ENCODE measurements at regions not wholly inside any gene's neighbourhood (a gene's known extent, or its start where the extent isn't known, plus 50 kb on each side); places are given as distances from the start of the nearest gene placed in this dataset.
"Not testable (repeated sequence)": the region's sequence is repeated elsewhere in the genome, so short reads cannot be mapped to it uniquely, and the experiment has no call there.

DNA sequence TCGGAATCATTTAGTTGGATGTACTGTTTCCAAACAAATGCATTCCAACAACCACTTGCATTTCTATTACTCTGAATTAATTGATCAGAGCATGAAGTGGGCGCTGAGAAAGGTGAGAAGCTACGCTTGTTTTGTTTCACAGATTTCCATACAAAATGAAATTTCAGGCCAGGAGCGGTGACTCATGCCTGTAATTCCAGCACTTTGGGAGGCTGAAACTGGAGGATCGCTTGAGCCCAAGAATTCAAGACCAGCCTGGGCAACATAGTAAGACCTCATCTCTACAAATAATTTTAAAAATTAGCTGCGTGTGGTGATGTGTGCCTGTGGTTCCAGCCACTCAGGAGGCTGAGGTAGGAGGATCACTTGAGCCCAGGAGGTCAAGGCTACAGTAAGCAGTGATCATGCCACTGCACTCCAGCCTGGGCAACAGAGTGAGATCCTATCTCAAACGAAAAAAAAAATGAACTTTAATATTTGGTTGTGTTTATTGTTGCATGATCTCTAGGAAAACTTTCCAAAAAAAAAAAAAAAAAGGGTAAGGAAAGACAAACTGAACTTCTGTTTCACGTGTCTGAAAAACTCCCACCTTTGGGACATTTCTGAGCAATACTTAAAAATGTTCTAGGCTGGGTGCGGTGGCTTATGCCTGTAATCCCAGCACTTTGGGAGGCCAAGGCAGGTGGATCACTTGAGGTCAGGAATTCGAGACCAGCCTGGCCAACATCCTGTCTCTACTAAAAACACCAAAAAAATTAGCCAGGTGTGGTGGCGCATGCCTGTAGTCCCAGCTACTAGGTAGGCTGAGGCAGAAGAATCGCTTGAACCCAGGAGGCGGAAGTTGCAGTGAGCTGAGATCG, 103.1 kb downstream of the TFAP2A start:
- BruUV-seq (replicated peaks); H3K4me1 ChIP-seq (ENCODE audit: control insufficient read depth, insufficient read depth, low read length); H2AK9ac ChIP-seq (replicated peaks; ENCODE audit: low read depth, low read length, poor library complexity); ATAC-seq (ENCODE audit: low read depth); H2AFZ ChIP-seq (replicated peaks; ENCODE audit: low read length, poor library complexity); H3K56ac ChIP-seq (ENCODE audit: extremely low read depth, insufficient read depth, low read length); H3K4ac ChIP-seq (ENCODE audit: low read depth, low read length); H3K79me1 ChIP-seq (ENCODE audit: low read depth in 1 of 2, low read length in 2 of 2); H4K5ac ChIP-seq (ENCODE audit: low read depth, low read length); H3K23ac ChIP-seq (ENCODE audit: low read depth, low read length); CTCF ChIA-PET; H3K9ac ChIP-seq (ENCODE audit: low read depth, low read length); H2BK5ac ChIP-seq (ENCODE audit: low read depth, low read length, poor library complexity, severe bottlenecking); H2BK15ac ChIP-seq (ENCODE audit: low read depth, low read length); H3K27ac ChIP-seq (ENCODE audit: insufficient read depth, low read length); H3K14ac ChIP-seq (replicated peaks; ENCODE audit: low read depth, low read length); H3K4me2 ChIP-seq (ENCODE audit: low read depth, low read length); in situ Hi-C loops (cut with MboI; ENCODE audit: low sequenced_read_pairs); dilution Hi-C loops (cut with HindIII; ENCODE audit: low sequenced_read_pairs, unreplicated experiment); H2BK20ac ChIP-seq (ENCODE audit: low read depth, low read length); H3K36me3 ChIP-seq (ENCODE audit: control insufficient read depth, insufficient read depth, low read length); H2BK120ac ChIP-seq (ENCODE audit: low read depth, low read length); POLR2A ChIA-PET (ENCODE audit: unreplicated experiment); H3K9me3 ChIP-seq (ENCODE audit: control insufficient read depth, insufficient read depth, low read length); H4K91ac ChIP-seq (ENCODE audit: insufficient read depth, low read depth, low read length); DNase-seq; H2AK5ac ChIP-seq (ENCODE audit: low read depth, low read length); H3K9me1 ChIP-seq (ENCODE audit: insufficient read depth, low read length); H3K18ac ChIP-seq (ENCODE audit: low read depth, low read length); H3K27me3 ChIP-seq (ENCODE audit: control insufficient read depth, insufficient read depth, low read length); H4K20me1 ChIP-seq (ENCODE audit: insufficient read depth, low read length); intact Hi-C loops (cut with micrococcal nuclease); H4K8ac ChIP-seq (ENCODE audit: low read depth in 2 of 2, low read length in 2 of 2); H3K4me3 ChIP-seq (ENCODE audit: insufficient read depth, low read depth, low read length): not testable (repeated sequence)
- WGBS, 2 experiments (ENCODE audit: extremely low coverage in 2 of 2, insufficient read length in 1 of 2) = no CpG with 5 or more reads among the region's 14 CpGs
